GM12873 (cell line): ENCODE measurements at regions not wholly inside any gene's neighbourhood (a gene's known extent, or its start where the extent isn't known, plus 50 kb on each side); places are given as distances from the start of the nearest gene placed in this dataset.

Experiments used
- TF ChIP-seq, protein P1 (sequence below): IDR thresholded peaks from 2 replicates; pipeline ENCODE4 v1.5.1; 2012; ENCODE audit warnings: low read depth, mild to moderate bottlenecking, moderate library complexity, low read length, control low read depth; ENCODE audit not compliant: insufficient read depth; ENCODE audit errors: missing control alignments

DNA sequence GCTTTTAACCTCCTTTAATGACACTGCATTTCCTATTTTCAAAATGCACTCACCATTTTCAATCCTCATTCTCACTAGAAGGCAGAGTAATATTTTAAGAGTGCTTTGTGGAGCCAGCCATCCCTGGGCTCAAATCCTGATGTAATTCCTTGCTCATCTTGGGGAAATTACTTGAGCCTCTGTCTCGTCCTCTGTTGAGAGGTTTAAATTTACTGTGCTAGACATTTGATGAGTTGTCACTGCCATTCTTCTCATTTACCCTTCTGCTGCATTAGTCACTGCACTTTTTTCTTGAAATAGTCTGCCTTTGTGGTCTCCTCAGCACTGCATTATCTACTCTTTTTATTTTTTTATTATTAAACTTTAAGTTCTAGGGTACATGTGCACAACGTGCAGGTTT lies 150.0 kb upstream of the HDDC2 start:
- TF ChIP-seq, protein P1, sequence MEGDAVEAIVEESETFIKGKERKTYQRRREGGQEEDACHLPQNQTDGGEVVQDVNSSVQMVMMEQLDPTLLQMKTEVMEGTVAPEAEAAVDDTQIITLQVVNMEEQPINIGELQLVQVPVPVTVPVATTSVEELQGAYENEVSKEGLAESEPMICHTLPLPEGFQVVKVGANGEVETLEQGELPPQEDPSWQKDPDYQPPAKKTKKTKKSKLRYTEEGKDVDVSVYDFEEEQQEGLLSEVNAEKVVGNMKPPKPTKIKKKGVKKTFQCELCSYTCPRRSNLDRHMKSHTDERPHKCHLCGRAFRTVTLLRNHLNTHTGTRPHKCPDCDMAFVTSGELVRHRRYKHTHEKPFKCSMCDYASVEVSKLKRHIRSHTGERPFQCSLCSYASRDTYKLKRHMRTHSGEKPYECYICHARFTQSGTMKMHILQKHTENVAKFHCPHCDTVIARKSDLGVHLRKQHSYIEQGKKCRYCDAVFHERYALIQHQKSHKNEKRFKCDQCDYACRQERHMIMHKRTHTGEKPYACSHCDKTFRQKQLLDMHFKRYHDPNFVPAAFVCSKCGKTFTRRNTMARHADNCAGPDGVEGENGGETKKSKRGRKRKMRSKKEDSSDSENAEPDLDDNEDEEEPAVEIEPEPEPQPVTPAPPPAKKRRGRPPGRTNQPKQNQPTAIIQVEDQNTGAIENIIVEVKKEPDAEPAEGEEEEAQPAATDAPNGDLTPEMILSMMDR = no peak

DNA sequence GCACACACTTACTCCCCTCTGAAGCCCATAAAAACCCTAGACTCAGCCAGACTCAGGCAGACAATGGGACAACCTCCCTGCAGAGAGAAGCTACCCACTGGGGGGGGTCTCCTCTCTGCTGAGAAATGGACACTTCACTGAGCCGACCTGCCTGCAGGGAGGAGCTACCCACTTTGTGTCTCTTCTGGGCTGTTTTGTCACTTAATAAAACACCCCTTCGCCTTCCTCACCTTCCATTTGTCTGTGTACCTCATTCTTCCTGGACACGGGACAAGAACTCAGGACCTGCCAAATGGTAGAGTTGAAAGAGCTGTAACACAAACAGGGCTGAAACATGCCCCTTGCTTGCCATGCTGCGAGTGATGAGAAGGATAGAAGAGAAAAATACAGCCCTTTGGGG lies 151.7 kb upstream of the HDDC2 start:
- TF ChIP-seq, protein P1 = no peak

DNA sequence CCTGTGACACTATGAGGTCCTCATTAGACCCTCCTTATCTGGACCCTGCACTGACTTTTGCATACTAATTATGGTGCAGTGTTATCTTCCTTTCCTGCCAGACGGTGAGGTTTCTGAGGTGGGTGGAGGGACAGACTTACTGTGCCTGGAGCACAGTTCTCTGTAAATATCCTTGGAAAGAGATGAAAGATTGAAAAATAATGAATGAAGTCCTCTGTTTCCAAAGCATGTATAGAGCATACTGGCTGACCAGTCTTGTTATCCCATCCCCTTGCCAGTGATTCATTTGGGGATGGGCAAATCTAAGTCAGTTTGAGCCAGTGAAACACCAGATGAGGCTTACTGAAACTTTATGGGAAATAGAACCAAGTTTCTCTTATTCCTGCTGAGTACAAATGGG lies 152.6 kb upstream of the HDDC2 start:
- TF ChIP-seq, protein P1 = no peak

DNA sequence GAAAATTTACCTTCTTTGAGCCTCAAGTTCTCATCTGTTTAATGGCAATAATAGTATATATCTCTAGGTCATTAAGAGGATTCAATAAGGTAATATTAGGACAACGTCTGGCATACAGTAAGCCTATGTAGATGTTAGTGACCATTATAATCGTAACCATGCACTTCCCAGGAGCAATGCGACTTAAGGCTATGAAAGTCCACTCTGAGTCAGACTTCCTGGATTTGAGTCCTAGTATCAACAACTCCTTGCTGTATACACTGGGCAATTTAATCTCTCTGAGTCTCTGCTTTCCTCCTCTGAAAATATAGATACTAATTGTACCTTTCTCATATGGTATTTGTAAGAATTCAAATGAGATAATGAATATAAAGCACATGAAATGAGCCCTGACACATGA lies 168.1 kb upstream of the HDDC2 start:
- TF ChIP-seq, protein P1 = no peak

DNA sequence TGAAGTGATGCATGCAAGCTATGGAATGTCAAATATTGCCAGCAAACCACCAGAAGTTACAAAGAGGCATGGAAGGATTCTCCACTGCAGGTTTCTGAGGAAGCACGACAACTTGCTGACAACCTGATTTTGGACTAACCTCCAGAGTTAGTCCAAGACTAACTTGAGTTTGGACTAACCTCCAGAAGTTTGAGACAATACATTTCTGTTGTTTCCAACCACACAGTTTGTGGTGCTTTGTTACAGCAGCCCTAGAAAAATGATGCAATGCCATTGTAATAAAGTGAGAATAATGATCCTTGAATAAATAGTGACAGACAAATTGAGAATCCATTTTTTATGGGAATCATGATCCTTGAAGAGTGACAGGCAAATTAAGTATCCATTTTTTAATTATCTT lies 169.9 kb upstream of the HDDC2 start:
- TF ChIP-seq, protein P1 = no peak

DNA sequence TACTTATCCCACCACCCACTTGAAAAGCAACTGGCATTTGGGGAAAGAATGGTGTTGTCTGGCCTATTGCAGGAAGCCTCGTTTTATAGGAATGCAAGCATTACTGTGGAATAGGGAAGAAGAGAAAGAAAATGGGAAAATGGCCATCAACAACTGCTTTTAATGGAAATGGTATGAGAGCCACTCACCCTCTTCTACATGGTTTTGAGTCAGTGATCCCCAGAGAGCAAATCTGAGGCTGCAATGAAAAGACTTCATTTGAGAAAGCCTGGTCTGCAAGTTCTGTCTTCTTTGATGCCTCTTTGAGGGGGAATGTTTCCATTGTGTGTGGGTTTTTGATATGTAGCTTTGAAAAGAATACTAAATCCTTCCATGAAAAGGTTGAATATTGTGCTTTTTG lies 172.3 kb upstream of the HDDC2 start:
- TF ChIP-seq, protein P1 = no peak

DNA sequence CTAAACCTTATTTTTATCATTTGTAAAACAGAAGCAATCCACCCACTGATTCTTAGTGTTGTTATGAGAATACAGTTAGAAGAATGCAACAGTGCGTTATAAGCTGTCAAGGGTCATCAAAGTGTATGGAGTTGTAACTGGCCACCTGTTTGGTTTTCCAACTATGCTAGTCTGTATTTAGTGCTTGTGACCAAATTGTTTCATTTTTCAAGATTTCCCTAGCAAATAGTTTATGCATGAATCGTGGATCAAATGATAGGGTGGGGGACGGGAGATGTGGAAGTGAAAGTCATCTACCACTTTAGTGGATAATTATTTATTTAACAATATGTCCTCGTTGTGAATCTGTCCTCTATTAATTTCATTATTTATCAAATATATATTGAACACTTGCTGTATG lies 175.4 kb upstream of the HDDC2 start:
- TF ChIP-seq, protein P1 = no peak
